Tibial nerve (tissue), 4 donors: ENCODE measurements at regions not wholly inside any gene's neighbourhood (a gene's known extent, or its start where the extent isn't known, plus 50 kb on each side); places are given as distances from the start of the nearest gene placed in this dataset.
"Not testable (repeated sequence)": the region's sequence is repeated elsewhere in the genome, so short reads cannot be mapped to it uniquely, and the experiment has no call there.

Source experiments
- EP300 ChIP-seq, 2 donors: sonication (generic); formaldehyde crosslinking; IDR thresholded peaks; one replicate each; pipeline ENCODE4 v1.6.1; 2017; ENCODE audit warnings: antibody characterized with exemption in 2 of 2, mild to moderate bottlenecking in 1 of 2
- POLR2A ChIP-seq, 2 donors: fragments of 450-650 bp; IDR thresholded peaks; one replicate each; pipeline ENCODE4 v1.6.1; 2017; ENCODE audit warnings: antibody characterized with exemption in 2 of 2, mild to moderate bottlenecking in 2 of 2, moderate library complexity in 2 of 2
- TF ChIP-seq, protein P1 (sequence below), 5 experiments: fragments of 200-600 bp in 3 of 5; fragments of 450-650 bp in 2 of 5; sonication (generic) in 3 of 5; IDR thresholded peaks; one replicate each; pipeline ENCODE4 v1.5.1; 2016 to 2019; ENCODE audit warnings: antibody characterized with exemption in 5 of 5, mild to moderate bottlenecking in 3 of 5, moderate library complexity in 2 of 5

DNA sequence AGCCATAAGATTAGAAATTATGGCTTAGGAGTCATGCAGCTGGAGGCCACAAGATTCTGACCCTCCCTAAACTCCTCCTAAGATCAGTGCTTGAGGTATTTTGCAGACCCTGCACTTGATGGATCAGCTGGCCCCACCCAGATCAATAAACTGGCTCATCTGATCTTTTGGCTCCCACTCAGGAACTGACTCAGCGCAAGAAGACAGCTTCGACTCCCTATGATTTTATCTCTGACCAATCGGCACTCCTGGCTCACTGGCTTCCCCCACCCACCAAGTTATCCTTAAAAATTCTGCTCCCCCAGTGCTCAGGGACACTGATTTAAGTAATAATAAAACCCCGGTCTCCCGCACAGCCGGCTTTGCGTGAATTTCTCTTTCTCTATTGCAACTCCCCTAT lies 151.5 kb upstream of the TSC22D1 start:
- TF ChIP-seq, protein P1, sequence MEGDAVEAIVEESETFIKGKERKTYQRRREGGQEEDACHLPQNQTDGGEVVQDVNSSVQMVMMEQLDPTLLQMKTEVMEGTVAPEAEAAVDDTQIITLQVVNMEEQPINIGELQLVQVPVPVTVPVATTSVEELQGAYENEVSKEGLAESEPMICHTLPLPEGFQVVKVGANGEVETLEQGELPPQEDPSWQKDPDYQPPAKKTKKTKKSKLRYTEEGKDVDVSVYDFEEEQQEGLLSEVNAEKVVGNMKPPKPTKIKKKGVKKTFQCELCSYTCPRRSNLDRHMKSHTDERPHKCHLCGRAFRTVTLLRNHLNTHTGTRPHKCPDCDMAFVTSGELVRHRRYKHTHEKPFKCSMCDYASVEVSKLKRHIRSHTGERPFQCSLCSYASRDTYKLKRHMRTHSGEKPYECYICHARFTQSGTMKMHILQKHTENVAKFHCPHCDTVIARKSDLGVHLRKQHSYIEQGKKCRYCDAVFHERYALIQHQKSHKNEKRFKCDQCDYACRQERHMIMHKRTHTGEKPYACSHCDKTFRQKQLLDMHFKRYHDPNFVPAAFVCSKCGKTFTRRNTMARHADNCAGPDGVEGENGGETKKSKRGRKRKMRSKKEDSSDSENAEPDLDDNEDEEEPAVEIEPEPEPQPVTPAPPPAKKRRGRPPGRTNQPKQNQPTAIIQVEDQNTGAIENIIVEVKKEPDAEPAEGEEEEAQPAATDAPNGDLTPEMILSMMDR (IDR thresholded peaks at IDR 0.05) = not testable (repeated sequence)
- TF ChIP-seq EP300, POLR2A (IDR thresholded peaks at IDR 0.05): not testable (repeated sequence)
